ENCODE measurements at regions not wholly inside any gene's neighbourhood (a gene's known extent, or its start where the extent isn't known, plus 50 kb on each side); places are given as distances from the start of the nearest gene placed in this dataset.

- Histone ChIP-seq H3K79me2 (replicated peaks; ENCODE audit: insufficient read depth) (no peaks in the 10 kb centered on the region), H3K36me3 (ENCODE audit: insufficient read depth) (no peaks in the 10 kb centered on the region), H3K9me2 (ENCODE audit: insufficient read depth) (no peaks in the 10 kb centered on the region), H4K20me1 (replicated peaks; ENCODE audit: insufficient read depth) (no peaks in the 10 kb centered on the region), H3K4me2 (no peak overlapping the region), H2AFZ (no peak overlapping the region), H3K27me3 (ENCODE audit: insufficient read depth) (no peaks in the 10 kb centered on the region), H3K27ac (ENCODE audit: low read depth) (no peak overlapping the region), H3K4me3 (no peak overlapping the region), H3F3A (replicated peaks; ENCODE audit: low read depth) (no peaks in the 10 kb centered on the region), H3K4me1 (ENCODE audit: insufficient read depth) (no peaks in the 10 kb centered on the region)
- H3K9me3 Mint-ChIP-seq = no peaks in the 10 kb centered on the region
- ATAC-seq = peak; percentile 64
- TF ChIP-seq, protein P1, sequence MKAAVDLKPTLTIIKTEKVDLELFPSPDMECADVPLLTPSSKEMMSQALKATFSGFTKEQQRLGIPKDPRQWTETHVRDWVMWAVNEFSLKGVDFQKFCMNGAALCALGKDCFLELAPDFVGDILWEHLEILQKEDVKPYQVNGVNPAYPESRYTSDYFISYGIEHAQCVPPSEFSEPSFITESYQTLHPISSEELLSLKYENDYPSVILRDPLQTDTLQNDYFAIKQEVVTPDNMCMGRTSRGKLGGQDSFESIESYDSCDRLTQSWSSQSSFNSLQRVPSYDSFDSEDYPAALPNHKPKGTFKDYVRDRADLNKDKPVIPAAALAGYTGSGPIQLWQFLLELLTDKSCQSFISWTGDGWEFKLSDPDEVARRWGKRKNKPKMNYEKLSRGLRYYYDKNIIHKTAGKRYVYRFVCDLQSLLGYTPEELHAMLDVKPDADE (IDR thresholded peaks at IDR 0.05) = no peak
- TF ChIP-seq CREB1 (CRISPR knock-in tag; IDR thresholded peaks at IDR 0.05; ENCODE audit: low read depth) (no peak), EZH2phosphoT487 (IDR thresholded peaks at IDR 0.05; ENCODE audit: unreplicated experiment) (no peak), EZH2 (IDR thresholded peaks at IDR 0.05; ENCODE audit: low read depth, unreplicated experiment) (no peak), NANOG (IDR thresholded peaks at IDR 0.05; ENCODE audit: borderline replicate concordance) (no peak), STAT1 (IDR thresholded peaks at IDR 0.05; ENCODE audit: unreplicated experiment) (no peak), JUNB (IDR thresholded peaks at IDR 0.05; ENCODE audit: unreplicated experiment) (no peak), ZNF114 (CRISPR knock-in tag; IDR thresholded peaks at IDR 0.05) (no peak), CTCF (conservative IDR thresholded peaks at IDR 0.05; ENCODE audit: low read depth in 2 of 2) (no peak), ZNF331 (CRISPR knock-in tag; IDR thresholded peaks at IDR 0.05; ENCODE audit: low read depth) (no peak), POLR2AphosphoS5 (IDR thresholded peaks at IDR 0.05; ENCODE audit: low read depth) (no peak), ZNF462 (CRISPR knock-in tag; IDR thresholded peaks at IDR 0.05) (no peak)
- TF ChIP-seq, protein P2, sequence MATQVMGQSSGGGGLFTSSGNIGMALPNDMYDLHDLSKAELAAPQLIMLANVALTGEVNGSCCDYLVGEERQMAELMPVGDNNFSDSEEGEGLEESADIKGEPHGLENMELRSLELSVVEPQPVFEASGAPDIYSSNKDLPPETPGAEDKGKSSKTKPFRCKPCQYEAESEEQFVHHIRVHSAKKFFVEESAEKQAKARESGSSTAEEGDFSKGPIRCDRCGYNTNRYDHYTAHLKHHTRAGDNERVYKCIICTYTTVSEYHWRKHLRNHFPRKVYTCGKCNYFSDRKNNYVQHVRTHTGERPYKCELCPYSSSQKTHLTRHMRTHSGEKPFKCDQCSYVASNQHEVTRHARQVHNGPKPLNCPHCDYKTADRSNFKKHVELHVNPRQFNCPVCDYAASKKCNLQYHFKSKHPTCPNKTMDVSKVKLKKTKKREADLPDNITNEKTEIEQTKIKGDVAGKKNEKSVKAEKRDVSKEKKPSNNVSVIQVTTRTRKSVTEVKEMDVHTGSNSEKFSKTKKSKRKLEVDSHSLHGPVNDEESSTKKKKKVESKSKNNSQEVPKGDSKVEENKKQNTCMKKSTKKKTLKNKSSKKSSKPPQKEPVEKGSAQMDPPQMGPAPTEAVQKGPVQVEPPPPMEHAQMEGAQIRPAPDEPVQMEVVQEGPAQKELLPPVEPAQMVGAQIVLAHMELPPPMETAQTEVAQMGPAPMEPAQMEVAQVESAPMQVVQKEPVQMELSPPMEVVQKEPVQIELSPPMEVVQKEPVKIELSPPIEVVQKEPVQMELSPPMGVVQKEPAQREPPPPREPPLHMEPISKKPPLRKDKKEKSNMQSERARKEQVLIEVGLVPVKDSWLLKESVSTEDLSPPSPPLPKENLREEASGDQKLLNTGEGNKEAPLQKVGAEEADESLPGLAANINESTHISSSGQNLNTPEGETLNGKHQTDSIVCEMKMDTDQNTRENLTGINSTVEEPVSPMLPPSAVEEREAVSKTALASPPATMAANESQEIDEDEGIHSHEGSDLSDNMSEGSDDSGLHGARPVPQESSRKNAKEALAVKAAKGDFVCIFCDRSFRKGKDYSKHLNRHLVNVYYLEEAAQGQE (IDR thresholded peaks at IDR 0.05; ENCODE audit: unreplicated experiment) = no peak
- H3K27me3 Mint-ChIP-seq (ENCODE audit: insufficient read depth, low read depth, poor library complexity) = peaks cover 2% of the 10 kb centered on the region
- H3K36me3 Mint-ChIP-seq (ENCODE audit: low read depth) = no peaks in the 10 kb centered on the region
- no peak overlapping the region for H3K27ac Mint-ChIP-seq
- DNase-seq (ENCODE audit: low spot score) = no peak
- no peak overlapping the region for H3K4me3 Mint-ChIP-seq
- peaks cover 3% of the 10 kb centered on the region; the same call in 2 of the 3 replicates for H3K4me1 Mint-ChIP-seq
These were observed 426.2 kb upstream of the EEF2KMT start for GRCh38 chr16:5523829-5524228.
